B cell (primary cell): ENCODE measurements at regions not wholly inside any gene's neighbourhood (a gene's known extent, or its start where the extent isn't known, plus 50 kb on each side); places are given as distances from the start of the nearest gene placed in this dataset.
"Not testable (repeated sequence)": the region's sequence is repeated elsewhere in the genome, so short reads cannot be mapped to it uniquely, and the experiment has no call there.

Experiments used
- ATAC-seq: fragments of 200-7000 bp; cut with Tn5 transposase; one replicate; pipeline ENCODE4 v1.10.0; 2021; ENCODE audit warnings: low read depth, mild to moderate bottlenecking, moderate number of reproducible peaks, moderate library complexity
- CTCF ChIA-PET: fragments of 350-600 bp; sonication (Branson Sonifier 250); formaldehyde crosslinking; loops from one replicate; lab custom pipeline; 2021; ENCODE audit warnings: antibody characterized with exemption, inconsistent platforms; lab: Charles Lee
- POLR2A ChIA-PET: fragments of 350-600 bp; sonication (Branson Sonifier 250); formaldehyde crosslinking; loops from one replicate; lab custom pipeline; 2021; ENCODE audit warnings: antibody characterized with exemption; lab: Charles Lee
- DNase-seq: peaks from one replicate; pipeline ENCODE4 v3.0.0; 2013
- H2AFZ ChIP-seq: 2 replicates; pipeline ENCODE4 v1.6.1; 2012; ENCODE audit warnings: mild to moderate bottlenecking, low read depth, low read length; ENCODE audit not compliant: insufficient read depth, poor library complexity, severe bottlenecking
- H3K27ac ChIP-seq, 2 donors: 1 replicate in 1 of 2; 2 replicates in 1 of 2; pipeline ENCODE4 v1.5.1; 2012 to 2013; ENCODE audit warnings: low read length in 2 of 2, mild to moderate bottlenecking in 2 of 2, moderate library complexity in 1 of 2
- H3K27me3 ChIP-seq, 4 experiments: fragments of 200-600 bp in 1 of 4; sonication (generic) in 1 of 4; replicated peaks in 1 of 4; 1 replicate in 2 of 4; 2 replicates in 2 of 4; pipeline versions ENCODE4 v1.6.1 to v1.7.0; 2013 to 2016; ENCODE audit warnings: low read length in 3 of 4, mild to moderate bottlenecking in 2 of 4, mixed read lengths in 1 of 4, moderate library complexity in 1 of 4; ENCODE audit not compliant: insufficient read depth in 4 of 4, control insufficient read depth in 3 of 4; ENCODE audit errors: control extremely low read depth in 1 of 4
- H3K36me3 ChIP-seq, 2 experiments: replicated peaks in 1 of 2; 1 replicate in 1 of 2; 2 replicates in 1 of 2; pipeline versions ENCODE4 v1.6.1 to v1.7.1; 2013; ENCODE audit warnings: low read length in 1 of 2; ENCODE audit not compliant: insufficient read depth in 2 of 2, control insufficient read depth in 1 of 2; ENCODE audit errors: control extremely low read depth in 1 of 2, extremely low read depth in 1 of 2
- H3K4me1 ChIP-seq, 2 donors: fragments of 200-600 bp in 1 of 2; sonication (generic) in 1 of 2; 1 replicate in 1 of 2; 2 replicates in 1 of 2; pipeline versions ENCODE4 v1.5.1 to v1.6.1; 2013 to 2017; ENCODE audit warnings: low read length in 2 of 2; ENCODE audit not compliant: control insufficient read depth in 2 of 2, insufficient read depth in 2 of 2
- H3K4me2 ChIP-seq: replicated peaks from 2 replicates; pipeline ENCODE3; 2012; ENCODE audit warnings: mild to moderate bottlenecking, low read depth, low read length; ENCODE audit not compliant: poor library complexity, severe bottlenecking
- H3K4me3 ChIP-seq, 5 experiments: fragments of 200-600 bp in 1 of 5; sonication (generic) in 1 of 5; 1 replicate in 3 of 5; 2 replicates in 2 of 5; pipeline versions ENCODE4 v1.5.1 to v1.7.0; 2011 to 2016; ENCODE audit warnings: low read length in 4 of 5, mild to moderate bottlenecking in 4 of 5, low read depth in 2 of 5, control low read depth in 1 of 5, moderate library complexity in 1 of 5; ENCODE audit not compliant: insufficient read depth in 1 of 5; ENCODE audit errors: control extremely low read depth in 1 of 5, extremely low read depth in 1 of 5
- H3K79me2 ChIP-seq: fragments of 200-600 bp; sonication (generic); one replicate; pipeline ENCODE4 v1.6.0; 2016; ENCODE audit warnings: low read length; ENCODE audit not compliant: control insufficient read depth, insufficient read depth
- H3K9ac ChIP-seq: fragments of 200-600 bp; sonication (generic); 2 replicates; pipeline ENCODE4 v1.6.1; 2017; ENCODE audit warnings: mild to moderate bottlenecking, low read length, moderate library complexity
- H3K9me3 ChIP-seq, 3 donors: one replicate each; pipeline versions ENCODE4 v1.6.1 to v1.7.1; 2013; ENCODE audit warnings: low read length in 2 of 3; ENCODE audit not compliant: control insufficient read depth in 2 of 3, insufficient read depth in 1 of 3; ENCODE audit errors: control extremely low read depth in 1 of 3
- H4K20me1 ChIP-seq: 2 replicates; pipeline ENCODE4 v1.6.0; 2012; ENCODE audit warnings: mild to moderate bottlenecking, low read length; ENCODE audit not compliant: insufficient read depth, control insufficient read depth, poor library complexity, severe bottlenecking
- H3K27ac Mint-ChIP-seq: one replicate; pipeline ENCODE4 v1.8.0; 2021; ENCODE audit warnings: mixed read lengths
- H3K27me3 Mint-ChIP-seq: one replicate; pipeline ENCODE4 v1.8.0; 2021; ENCODE audit warnings: mixed read lengths
- H3K4me1 Mint-ChIP-seq: one replicate; pipeline ENCODE4 v1.8.0; 2021; ENCODE audit warnings: mixed read lengths
- H3K4me3 Mint-ChIP-seq: one replicate; pipeline ENCODE4 v1.8.0; 2021; ENCODE audit warnings: mixed read lengths
- H3K9me3 Mint-ChIP-seq: one replicate; pipeline ENCODE4 v1.8.0; 2022; ENCODE audit warnings: mixed read lengths; ENCODE audit not compliant: insufficient read depth
- CTCF ChIP-seq: fragments of 200-600 bp; IDR thresholded peaks from one replicate; pipeline ENCODE4 v1.8.0; 2022; ENCODE audit warnings: antibody characterized with exemption, mild to moderate bottlenecking
- EZH2 ChIP-seq: IDR thresholded peaks from 2 replicates; pipeline ENCODE4 v1.6.1; 2012; ENCODE audit warnings: borderline replicate concordance, low read depth, mild to moderate bottlenecking, moderate library complexity, low read length; ENCODE audit not compliant: insufficient read depth, poor library complexity, severe bottlenecking
- WGBS: methylation state at CpG from one replicate; pipeline ENCODE4 v1.1.5; 2013; ENCODE audit warnings: missing lambda C conversion rate; ENCODE audit not compliant: insufficient coverage; 5-methylcytosine and 5-hydroxymethylcytosine counted together
- intact Hi-C: fragments of 100-400 bp; cut with micrococcal nuclease; formaldehyde crosslinking; loops from one replicate; pipeline ENCODE4 v1.10.0; 2022

- peaks cover 8% of the 10 kb centered on the region for H3K27me3 Mint-ChIP-seq
- Histone ChIP-seq H3K4me3 (no peak overlapping the region), H3K9ac (no peak overlapping the region), H3K9me3 (peaks cover 0 to 8% (median 5%) of the 10 kb centered on the region in 3 donors), H3K4me1 (no peaks in the 10 kb centered on the region), H3K27ac (no peak overlapping the region), H3K27me3 (no peaks in the 10 kb centered on the region), H4K20me1 (no peaks in the 10 kb centered on the region), H3K79me2 (no peaks in the 10 kb centered on the region), H3K4me2 (no peak overlapping the region), H3K36me3 (no peaks in the 10 kb centered on the region), H2AFZ (no peak overlapping the region)
- ATAC-seq, result no peak
- POLR2A ChIA-PET, result no interaction called here
- WGBS, result 100% methylated on average over 1 of the region's 1 CpG
- no peak overlapping the region for H3K27ac Mint-ChIP-seq
- TF ChIP-seq EZH2 (no peak), CTCF (no peak)
- H3K4me1 Mint-ChIP-seq, result peaks cover 7% of the 10 kb centered on the region
- H3K4me3 Mint-ChIP-seq, result no peak overlapping the region
- no peak for DNase-seq
- CTCF ChIA-PET, result interaction anchor here (1.1 to 1.2 kb wide), 2 partner anchors 12 to 53 kb away, joined by 3 to 7 read pairs; no protein-coding TSS in a partner anchor
- intact Hi-C loops, result no loop called here
- H3K9me3 Mint-ChIP-seq, result no peaks in the 10 kb centered on the region
These were observed 60.8 kb upstream of the EVL start for GRCh38 chr14:100004392-100004791.

DNA sequence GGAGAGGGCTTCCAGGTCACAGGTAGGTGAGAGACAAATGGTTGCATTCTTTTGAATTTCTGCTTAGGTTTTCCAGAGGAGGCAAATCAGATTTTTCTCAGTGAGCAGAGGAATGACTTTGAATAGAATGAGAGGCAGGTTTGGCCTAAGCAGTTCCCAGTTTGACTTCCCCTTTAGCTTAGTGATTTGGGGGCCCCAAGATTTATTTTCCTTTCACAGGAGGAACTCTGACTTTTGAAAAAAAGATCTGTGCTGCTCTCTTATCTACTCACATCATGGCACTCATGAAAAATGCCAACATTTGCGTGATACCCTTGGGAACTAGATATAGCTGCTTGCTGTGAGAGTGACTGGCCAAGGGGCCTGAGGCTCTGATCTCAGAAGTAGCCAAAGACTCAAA lies 58.0 kb upstream of the EVL start:
- no peak overlapping the region for H3K4me3 Mint-ChIP-seq
- Histone ChIP-seq H3K27me3 (no peaks in the 10 kb centered on the region), H3K27ac (no peak overlapping the region), H4K20me1 (no peaks in the 10 kb centered on the region), H3K9me3 (peaks cover 0 to 8% (median 5%) of the 10 kb centered on the region in 3 donors), H3K79me2 (no peaks in the 10 kb centered on the region), H3K4me1 (no peaks in the 10 kb centered on the region), H3K4me3 (no peak overlapping the region), H2AFZ (no peak overlapping the region), H3K36me3 (no peaks in the 10 kb centered on the region), H3K4me2 (no peak overlapping the region), H3K9ac (no peak overlapping the region)
- H3K27me3 Mint-ChIP-seq, result peaks cover 3% of the 10 kb centered on the region
- H3K27ac Mint-ChIP-seq, result no peak overlapping the region
- peaks cover 7% of the 10 kb centered on the region for H3K4me1 Mint-ChIP-seq
- intact Hi-C loops, result no loop called here
- TF ChIP-seq CTCF (no peak), EZH2 (no peak)
- POLR2A ChIA-PET, result no interaction called here
- no peak for ATAC-seq
- no peak for DNase-seq
- no peaks in the 10 kb centered on the region for H3K9me3 Mint-ChIP-seq
- CTCF ChIA-PET, result no interaction called here
- 29% methylated on average over 1 of the region's 1 CpG for WGBS

- H3K9me3 Mint-ChIP-seq, CTCF ChIA-PET, H4K20me1 ChIP-seq, POLR2A ChIA-PET, H3K9ac ChIP-seq, DNase-seq, H3K79me2 ChIP-seq, H3K9me3 ChIP-seq, H2AFZ ChIP-seq, H3K4me3 Mint-ChIP-seq, H3K4me2 ChIP-seq, H3K27me3 ChIP-seq, H3K27me3 Mint-ChIP-seq, H3K27ac ChIP-seq, H3K36me3 ChIP-seq, H3K4me3 ChIP-seq, H3K4me1 Mint-ChIP-seq, ATAC-seq, H3K27ac Mint-ChIP-seq, H3K4me1 ChIP-seq, intact Hi-C loops: not testable (repeated sequence)
- 75% methylated on average over 1 of the region's 2 CpGs for WGBS
These were observed 55.4 kb upstream of the EVL start for GRCh38 chr14:100009802-100010201.
